A673 (cell line): ENCODE measurements at regions not wholly inside any gene's neighbourhood (a gene's known extent, or its start where the extent isn't known, plus 50 kb on each side); places are given as distances from the start of the nearest gene placed in this dataset.
"Not testable (repeated sequence)": the region's sequence is repeated elsewhere in the genome, so short reads cannot be mapped to it uniquely, and the experiment has no call there.

Experiments used
- EZH2 ChIP-seq: fragments of 200-600 bp; sonication (generic); IDR thresholded peaks from 2 replicates; pipeline ENCODE4 v1.6.1; 2017; ENCODE audit warnings: borderline replicate concordance, low read depth, mild to moderate bottlenecking, mixed read lengths, antibody characterized with exemption, low read length; ENCODE audit not compliant: poor library complexity, severe bottlenecking
- TF ChIP-seq, protein P1 (sequence below): fragments of 300-800, 200-600 bp; sonication (generic); conservative IDR thresholded peaks from 2 replicates; pipeline ENCODE4 v1.5.1; 2017; ENCODE audit warnings: low read depth, mild to moderate bottlenecking, antibody characterized with exemption, low read length, moderate library complexity, mixed read lengths

- TF ChIP-seq, protein P1, sequence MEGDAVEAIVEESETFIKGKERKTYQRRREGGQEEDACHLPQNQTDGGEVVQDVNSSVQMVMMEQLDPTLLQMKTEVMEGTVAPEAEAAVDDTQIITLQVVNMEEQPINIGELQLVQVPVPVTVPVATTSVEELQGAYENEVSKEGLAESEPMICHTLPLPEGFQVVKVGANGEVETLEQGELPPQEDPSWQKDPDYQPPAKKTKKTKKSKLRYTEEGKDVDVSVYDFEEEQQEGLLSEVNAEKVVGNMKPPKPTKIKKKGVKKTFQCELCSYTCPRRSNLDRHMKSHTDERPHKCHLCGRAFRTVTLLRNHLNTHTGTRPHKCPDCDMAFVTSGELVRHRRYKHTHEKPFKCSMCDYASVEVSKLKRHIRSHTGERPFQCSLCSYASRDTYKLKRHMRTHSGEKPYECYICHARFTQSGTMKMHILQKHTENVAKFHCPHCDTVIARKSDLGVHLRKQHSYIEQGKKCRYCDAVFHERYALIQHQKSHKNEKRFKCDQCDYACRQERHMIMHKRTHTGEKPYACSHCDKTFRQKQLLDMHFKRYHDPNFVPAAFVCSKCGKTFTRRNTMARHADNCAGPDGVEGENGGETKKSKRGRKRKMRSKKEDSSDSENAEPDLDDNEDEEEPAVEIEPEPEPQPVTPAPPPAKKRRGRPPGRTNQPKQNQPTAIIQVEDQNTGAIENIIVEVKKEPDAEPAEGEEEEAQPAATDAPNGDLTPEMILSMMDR: not testable (repeated sequence)
- not testable (repeated sequence) for TF ChIP-seq EZH2
Measured at GRCh38 chr2:58318949-58319348, 77.8 kb upstream of the FANCL start.
